HCT116 (cell line): ENCODE measurements at regions not wholly inside any gene's neighbourhood (a gene's known extent, or its start where the extent isn't known, plus 50 kb on each side); places are given as distances from the start of the nearest gene placed in this dataset.

Experiments
- ATAC-seq: fragments of 200-7000 bp; cut with Tn5 transposase; 2 replicates; pipeline ENCODE4 v1.9.1; 2020; ENCODE audit warnings: mild to moderate bottlenecking, moderate library complexity
- BruUV-seq: library from RNA; stranded (reverse); fragments of 400-500 nt; replicated peaks from 2 replicates; lab custom pipeline; 2021; lab: Mats Ljungman, UMichigan
- CTCF ChIA-PET: fragments of 300-600 bp; sonication (Branson Sonifier 250); formaldehyde crosslinking; loops from one replicate; lab custom pipeline; 2021; ENCODE audit warnings: antibody characterized with exemption; lab: Charles Lee
- POLR2A ChIA-PET: fragments of 300-600, 350-600 bp; sonication (Branson Sonifier 250); formaldehyde crosslinking; loops from one replicate; lab custom pipeline; 2021; ENCODE audit warnings: antibody characterized with exemption; lab: Charles Lee
- RAD21 ChIA-PET, 2 experiments: fragments of 300-600 bp; sonication (Branson Sonifier 250); formaldehyde crosslinking; loops; one replicate each; lab custom pipeline; 2023; ENCODE audit warnings: low total read pairs in 2 of 2; ENCODE audit not compliant: uncharacterized antibody in 2 of 2, unreplicated experiment in 2 of 2, low non-redundant PET in 1 of 2; lab: Charles Lee
- DNase-seq: peaks from one replicate; pipeline ENCODE4 v3.0.0-alpha.2; 2010; ENCODE audit warnings: low read depth, low spot score
- H2AFZ ChIP-seq: fragments of 200-600 bp; shearing (Covaris generic), sonication (generic); 2 replicates; pipeline ENCODE4 v1.6.1; 2017; ENCODE audit warnings: low read depth, mixed run types, mixed read lengths, antibody characterized with exemption, low read length; ENCODE audit not compliant: poor library complexity, severe bottlenecking
- H3K27ac ChIP-seq: 2 replicates; pipeline ENCODE4 v1.5.1; 2012; ENCODE audit warnings: low read depth, low read length
- H3K27me3 ChIP-seq: fragments of 200-600 bp; sonication (generic); 2 replicates; pipeline ENCODE4 v1.6.1; 2016; ENCODE audit warnings: mixed run types, low read length, mixed read lengths; ENCODE audit not compliant: insufficient read depth
- H3K36me3 ChIP-seq, 2 experiments: fragments of 200-500 bp in 1 of 2; fragments of 200-600 bp in 1 of 2; sonication (Bioruptor generic) in 1 of 2; sonication (generic) in 1 of 2; 2 replicates each; pipeline versions ENCODE4 v1.5.1 to v1.6.1; 2014 to 2016; ENCODE audit warnings: low read length in 2 of 2, inconsistent platforms in 1 of 2, mixed read lengths in 1 of 2, mixed run types in 1 of 2; ENCODE audit not compliant: insufficient read depth in 2 of 2, control insufficient read depth in 1 of 2
- H3K4me1 ChIP-seq, 2 experiments: fragments of 200-600 bp in 1 of 2; sonication (generic) in 1 of 2; 2 replicates each; pipeline versions ENCODE4 v1.5.1 to v1.6.1; 2012 to 2017; ENCODE audit warnings: low read length in 2 of 2, inconsistent platforms in 1 of 2, mild to moderate bottlenecking in 1 of 2, mixed read lengths in 1 of 2, mixed run types in 1 of 2, moderate library complexity in 1 of 2; ENCODE audit not compliant: insufficient read depth in 2 of 2, control insufficient read depth in 1 of 2
- H3K4me2 ChIP-seq: fragments of 200-600 bp; sonication (generic); 2 replicates; pipeline ENCODE4 v1.6.1; 2017; ENCODE audit warnings: mixed run types, low read length, mixed read lengths
- H3K4me3 ChIP-seq, 2 experiments: fragments of 200-600 bp in 1 of 2; sonication (generic) in 1 of 2; replicated peaks in 1 of 2; 2 replicates each; pipeline ENCODE4 v1.5.1; 2011 to 2016; ENCODE audit warnings: low read length in 2 of 2, control low read depth in 1 of 2, low read depth in 1 of 2, mild to moderate bottlenecking in 1 of 2, mixed read lengths in 1 of 2, mixed run types in 1 of 2
- H3K79me2 ChIP-seq: fragments of 200-600 bp; sonication (generic); 2 replicates; pipeline ENCODE4 v1.6.1; 2017; ENCODE audit warnings: mild to moderate bottlenecking, mixed run types, low read length, moderate library complexity, mixed read lengths; ENCODE audit not compliant: insufficient read depth
- H3K9ac ChIP-seq: fragments of 200-600 bp; sonication (generic); 2 replicates; pipeline ENCODE4 v1.6.1; 2016; ENCODE audit warnings: low read length, mixed read lengths
- H3K9me2 ChIP-seq: fragments of 200-600 bp; sonication (generic), shearing (Covaris generic); 2 replicates; pipeline ENCODE4 v1.6.1; 2017; ENCODE audit warnings: mixed run types, mild to moderate bottlenecking, moderate library complexity; ENCODE audit not compliant: insufficient read depth
- H3K9me3 ChIP-seq, 2 experiments: fragments of 200-500 bp in 1 of 2; fragments of 200-600 bp in 1 of 2; sonication (Bioruptor generic) in 1 of 2; sonication (generic) in 1 of 2; 2 replicates each; pipeline ENCODE4 v1.6.1; 2014 to 2017; ENCODE audit warnings: low read length in 2 of 2, mixed read lengths in 2 of 2, inconsistent platforms in 1 of 2, low read depth in 1 of 2, mild to moderate bottlenecking in 1 of 2, mixed run types in 1 of 2, moderate library complexity in 1 of 2; ENCODE audit not compliant: control insufficient read depth in 1 of 2, insufficient read depth in 1 of 2
- H4K20me1 ChIP-seq: fragments of 200-600 bp; sonication (generic), shearing (Covaris generic); 2 replicates; pipeline ENCODE4 v1.6.1; 2017; ENCODE audit warnings: mixed run types, mild to moderate bottlenecking, moderate library complexity; ENCODE audit not compliant: insufficient read depth
- CBX3 ChIP-seq: IDR thresholded peaks from 2 replicates; pipeline ENCODE4 v1.6.1; 2012; ENCODE audit warnings: low read depth
- CEBPB ChIP-seq: IDR thresholded peaks from 2 replicates; pipeline ENCODE4 v1.6.1; 2012; ENCODE audit warnings: low read depth
- EGR1 ChIP-seq: IDR thresholded peaks from 2 replicates; pipeline ENCODE4 v1.6.1; 2012; ENCODE audit warnings: low read depth
- ELF1 ChIP-seq: IDR thresholded peaks from 2 replicates; pipeline ENCODE4 v1.6.1; 2012; ENCODE audit warnings: low read depth, borderline replicate concordance
- EZH2 ChIP-seq: fragments of 200-600 bp; sonication (generic); IDR thresholded peaks from 2 replicates; pipeline ENCODE4 v1.6.1; 2017; ENCODE audit warnings: antibody characterized with exemption, mixed run types
- EZH2phosphoT487 ChIP-seq: fragments of 200-600 bp; IDR thresholded peaks from 2 replicates; pipeline ENCODE4 v1.6.1; 2018; ENCODE audit warnings: antibody characterized with exemption, borderline replicate concordance
- FOSL1 ChIP-seq: IDR thresholded peaks from 2 replicates; pipeline ENCODE4 v1.6.1; 2012; ENCODE audit warnings: low read depth
- JUND ChIP-seq: IDR thresholded peaks from 2 replicates; pipeline ENCODE4 v1.6.1; 2012
- POLR2A ChIP-seq: IDR thresholded peaks from 2 replicates; pipeline ENCODE4 v1.7.0; 2011; ENCODE audit warnings: borderline replicate concordance; ENCODE audit not compliant: insufficient read depth, insufficient read length; ENCODE audit errors: extremely low read depth
- RAD21 ChIP-seq: IDR thresholded peaks from 2 replicates; pipeline ENCODE4 v1.6.1; 2012; ENCODE audit warnings: low read depth, mild to moderate bottlenecking
- REST ChIP-seq: IDR thresholded peaks from 2 replicates; pipeline ENCODE4 v1.6.1; 2012; ENCODE audit warnings: low read depth
- SIN3A ChIP-seq: IDR thresholded peaks from 2 replicates; pipeline ENCODE4 v1.6.1; 2012; ENCODE audit warnings: low read depth
- SP1 ChIP-seq: IDR thresholded peaks from 2 replicates; pipeline ENCODE4 v1.6.1; 2012; ENCODE audit warnings: low read depth
- SRF ChIP-seq: IDR thresholded peaks from 2 replicates; pipeline ENCODE4 v1.6.1; 2012; ENCODE audit warnings: low read depth
- TCF7L2 ChIP-seq: IDR thresholded peaks from 2 replicates; pipeline ENCODE4 v1.7.0; 2011; ENCODE audit warnings: borderline replicate concordance, inconsistent platforms; ENCODE audit not compliant: insufficient read depth, insufficient read length; ENCODE audit errors: extremely low read depth
- YY1 ChIP-seq: IDR thresholded peaks from 2 replicates; pipeline ENCODE4 v1.6.1; 2011; ENCODE audit warnings: low read length, low read depth, moderate library complexity, mild to moderate bottlenecking; ENCODE audit not compliant: insufficient replicate concordance; ENCODE audit errors: extremely low read depth
- ZBTB33 ChIP-seq: IDR thresholded peaks from 2 replicates; pipeline ENCODE4 v1.6.1; 2011; ENCODE audit warnings: mild to moderate bottlenecking, low read length, moderate library complexity; ENCODE audit not compliant: insufficient replicate concordance; ENCODE audit errors: extremely low read depth
- ZFX ChIP-seq: fragments of 450-650 bp; IDR thresholded peaks from 2 replicates; pipeline ENCODE4 v1.6.1; 2017
- ZNF274 ChIP-seq: fragments of 200-500 bp; sonication (Bioruptor generic); IDR thresholded peaks from 2 replicates; pipeline ENCODE4 v1.6.1; 2014; ENCODE audit warnings: mild to moderate bottlenecking, low read depth, low read length, inconsistent platforms
- intact Hi-C: fragments of 100-400 bp; cut with micrococcal nuclease; formaldehyde crosslinking; loops from 2 replicates; pipeline ENCODE4 v1.10.0; 2022
- TF ChIP-seq, protein P1 (sequence below): IDR thresholded peaks from 2 replicates; pipeline ENCODE4 v1.6.1; 2012

DNA sequence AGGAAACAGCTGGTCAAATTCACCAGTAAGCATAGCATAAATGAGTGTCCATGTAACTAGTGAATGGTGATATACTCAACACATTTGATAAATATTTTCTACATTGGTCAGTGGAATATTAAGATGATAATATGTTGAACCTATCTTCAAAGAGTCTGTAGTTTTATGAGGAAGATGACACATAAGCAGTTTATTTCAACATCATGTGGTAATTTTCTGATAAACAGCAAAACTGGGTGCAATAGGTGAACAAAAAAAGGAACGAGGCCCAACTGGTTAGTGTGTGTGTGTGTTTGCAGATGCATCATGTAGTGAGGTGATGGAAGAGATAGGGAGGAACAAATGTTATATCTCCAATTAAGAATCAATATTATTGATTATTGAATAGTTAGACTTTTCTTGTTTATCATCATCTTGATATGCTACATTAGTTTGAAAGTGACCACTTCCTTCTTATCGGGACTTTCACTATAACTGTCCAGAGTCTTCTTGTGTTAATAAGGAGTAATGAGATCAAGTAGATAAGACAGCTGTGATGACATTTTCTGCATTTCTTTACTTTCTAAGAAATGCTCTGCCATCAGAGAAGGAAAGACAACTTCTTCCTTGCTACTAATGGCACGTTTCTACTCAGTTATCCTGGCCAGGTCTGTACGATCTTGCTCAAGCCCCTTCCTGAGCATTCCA lies 270.7 kb downstream of the ETS1 start:
- H3K9me3 ChIP-seq = no peaks in the 10 kb centered on the region; a peak in 1 of 4 replicates
- no peak for TF ChIP-seq JUND
- TF ChIP-seq ZNF274 = no peak
- TF ChIP-seq POLR2A = no peak
- TF ChIP-seq ZFX = no peak
- no peak for TF ChIP-seq YY1
- no peak for TF ChIP-seq ELF1
- TF ChIP-seq CBX3 = no peak
- no peak for TF ChIP-seq FOSL1
- TF ChIP-seq ZBTB33 = no peak
- TF ChIP-seq CEBPB = no peak
- TF ChIP-seq EZH2phosphoT487 = no peak
- TF ChIP-seq, protein P1, sequence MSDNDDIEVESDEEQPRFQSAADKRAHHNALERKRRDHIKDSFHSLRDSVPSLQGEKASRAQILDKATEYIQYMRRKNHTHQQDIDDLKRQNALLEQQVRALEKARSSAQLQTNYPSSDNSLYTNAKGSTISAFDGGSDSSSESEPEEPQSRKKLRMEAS = no peak
- TF ChIP-seq SP1 = no peak
- TF ChIP-seq EGR1 = no peak
- TF ChIP-seq REST = no peak
- no peak for TF ChIP-seq SRF
- TF ChIP-seq RAD21 = no peak
- no peak for TF ChIP-seq EZH2
- no peak for TF ChIP-seq TCF7L2
- TF ChIP-seq SIN3A = no peak
- H2AFZ ChIP-seq = no peak overlapping the region
- H3K4me1 ChIP-seq = no peaks in the 10 kb centered on the region
- no peak overlapping the region for H3K4me2 ChIP-seq
- H3K9ac ChIP-seq = no peak overlapping the region
- no peak for DNase-seq
- peaks cover 5% of the 10 kb centered on the region; the same call in 1 of the 2 replicates for H3K27me3 ChIP-seq
- no peaks in the 10 kb centered on the region for H4K20me1 ChIP-seq
- BruUV-seq = no TSS peak
- H3K27ac ChIP-seq = no peak overlapping the region
- no peaks in the 10 kb centered on the region for H3K36me3 ChIP-seq
- ChIA-PET POLR2A (no interaction called here), RAD21 (no interaction called here), CTCF (no interaction called here)
- H3K79me2 ChIP-seq = no peaks in the 10 kb centered on the region
- ATAC-seq = no peak
- intact Hi-C loops = no loop called here
- no peak overlapping the region for H3K4me3 ChIP-seq
- H3K9me2 ChIP-seq = no peaks in the 10 kb centered on the region
